ENCODE measurements at regions not wholly inside any gene's neighbourhood (a gene's known extent, or its start where the extent isn't known, plus 50 kb on each side); places are given as distances from the start of the nearest gene placed in this dataset.
A peak's percentile ranks its signal among the peaks of the same experiment; 100 is the strongest.
"Not testable (repeated sequence)": the region's sequence is repeated elsewhere in the genome, so short reads cannot be mapped to it uniquely, and the experiment has no call there.

DNA sequence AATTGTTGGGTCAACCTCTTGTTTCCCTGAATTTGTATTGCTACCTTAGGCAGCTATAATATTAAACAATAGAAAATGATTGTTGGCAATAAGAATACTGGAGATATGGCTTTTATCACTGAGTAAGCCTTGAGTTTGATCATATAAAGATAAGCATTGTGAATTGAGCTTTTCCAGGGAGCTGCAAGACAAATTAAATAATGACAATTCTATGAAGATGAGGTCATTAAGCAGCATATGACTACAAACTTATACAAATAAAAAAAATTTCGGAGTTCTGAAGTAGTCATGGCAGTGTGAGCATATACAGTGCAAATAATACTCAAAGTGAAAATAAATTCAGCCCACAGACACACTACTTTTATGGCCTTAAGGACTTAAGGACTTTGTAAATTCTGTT, 161.1 kb upstream of the ANO5 start:
- no peak for DNase-seq (ENCODE audit: low read depth in 4 of 4, low spot score in 2 of 4)

DNA sequence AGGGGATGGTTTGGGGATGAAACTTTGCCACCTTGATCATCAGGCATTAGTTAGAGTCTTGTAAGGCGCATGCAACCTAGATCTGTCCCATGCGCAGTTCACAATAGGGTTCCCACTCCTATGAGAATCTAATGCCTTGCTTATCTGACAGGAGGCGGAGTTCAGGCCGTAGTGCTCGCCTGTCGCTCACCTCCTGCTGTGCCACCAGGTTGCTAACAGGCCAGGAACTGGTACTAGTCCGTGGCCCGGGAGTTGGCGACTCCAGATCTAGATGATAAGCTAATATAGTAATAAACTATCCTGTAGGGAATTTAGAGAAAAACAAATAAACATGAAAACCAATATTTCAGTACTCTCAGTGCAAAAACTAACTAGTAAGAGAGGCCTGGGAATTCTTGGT, 155.4 kb upstream of the ANO5 start:
- DNase-seq (ENCODE audit: low read depth in 4 of 4, low spot score in 2 of 4), result no peak

DNA sequence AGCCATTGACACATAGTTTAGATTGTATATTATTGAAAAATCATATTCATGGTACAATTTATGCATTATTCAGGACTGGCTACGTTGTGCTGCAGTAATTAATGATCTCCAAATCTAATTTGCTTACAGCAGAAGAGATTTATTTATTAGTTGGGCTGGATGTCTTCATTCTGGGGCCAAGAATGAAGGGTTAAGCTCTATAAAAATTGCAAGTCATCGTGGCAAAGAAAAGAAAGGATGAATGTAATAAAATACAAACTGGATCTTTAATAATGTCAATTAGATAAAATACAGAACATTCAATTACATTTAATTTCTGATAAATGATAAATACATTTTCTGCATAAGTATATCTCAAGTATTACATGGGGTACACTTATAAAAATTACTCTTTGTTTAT, 151.8 kb upstream of the ANO5 start:
- DNase-seq (ENCODE audit: low read depth in 4 of 4, low spot score in 2 of 4), result no peak

DNA sequence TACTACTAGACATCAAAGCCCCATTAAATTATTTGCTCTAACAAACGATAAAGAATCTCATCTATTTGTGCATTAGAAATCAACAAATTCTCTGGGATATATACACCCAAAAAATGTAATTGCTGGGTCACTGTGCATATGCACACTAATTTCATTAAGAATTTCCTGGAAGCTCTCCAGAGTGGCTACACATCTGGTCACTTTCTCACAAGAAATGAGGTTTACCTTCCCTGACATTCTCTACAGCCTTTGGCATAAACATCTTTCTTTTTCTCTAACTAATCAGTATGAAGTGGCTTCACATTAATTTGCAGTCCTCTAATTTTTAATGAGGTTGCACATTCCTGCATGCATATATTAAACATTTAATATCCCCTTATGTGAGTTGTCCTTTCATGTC, 150.8 kb upstream of the ANO5 start:
- DNase-seq (ENCODE audit: low read depth in 4 of 4, low spot score in 2 of 4), result no peak

DNA sequence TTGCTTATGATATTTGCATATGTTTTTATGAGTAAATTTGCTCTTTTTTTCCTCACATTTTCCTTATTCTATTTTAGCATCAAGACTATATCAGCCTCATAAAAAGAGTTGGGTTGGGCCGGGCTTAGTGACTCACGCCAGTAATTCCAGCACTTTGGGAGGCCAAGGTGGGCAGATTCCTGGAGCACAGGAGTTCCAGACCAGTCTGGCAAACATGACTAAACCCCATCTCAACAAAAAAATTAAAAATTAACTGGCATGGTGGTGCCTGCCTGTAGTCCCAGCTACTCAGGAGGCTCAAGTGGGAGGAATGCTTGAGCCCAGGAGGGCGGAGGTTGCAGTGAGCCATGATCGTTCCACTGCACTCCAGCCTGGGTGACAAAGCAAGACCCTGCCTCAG, 148.8 kb upstream of the ANO5 start:
- no peak for DNase-seq (ENCODE audit: low read depth in 4 of 4, low spot score in 2 of 4)

DNA sequence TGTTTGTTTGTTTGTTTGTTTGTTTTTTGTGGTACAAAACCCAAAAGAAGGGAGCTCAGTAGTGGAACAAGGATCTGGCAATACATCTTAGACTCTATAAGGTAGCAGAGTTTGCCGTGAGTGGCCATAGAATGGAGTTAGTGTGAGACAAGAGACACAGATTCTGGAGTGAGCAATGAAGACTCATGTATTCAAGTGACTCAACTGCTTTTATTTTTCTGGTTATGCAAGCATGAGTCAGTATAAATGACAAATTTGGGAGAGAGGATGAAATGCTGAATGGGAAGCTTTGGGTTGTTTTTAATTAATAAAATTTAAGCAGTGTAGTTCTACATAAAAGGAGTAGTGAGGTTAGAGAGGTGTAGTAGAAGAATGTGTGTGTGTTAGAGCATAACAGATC, 143.6 kb upstream of the ANO5 start:
- DNase-seq (ENCODE audit: low read depth in 4 of 4, low spot score in 2 of 4), result no peak

DNA sequence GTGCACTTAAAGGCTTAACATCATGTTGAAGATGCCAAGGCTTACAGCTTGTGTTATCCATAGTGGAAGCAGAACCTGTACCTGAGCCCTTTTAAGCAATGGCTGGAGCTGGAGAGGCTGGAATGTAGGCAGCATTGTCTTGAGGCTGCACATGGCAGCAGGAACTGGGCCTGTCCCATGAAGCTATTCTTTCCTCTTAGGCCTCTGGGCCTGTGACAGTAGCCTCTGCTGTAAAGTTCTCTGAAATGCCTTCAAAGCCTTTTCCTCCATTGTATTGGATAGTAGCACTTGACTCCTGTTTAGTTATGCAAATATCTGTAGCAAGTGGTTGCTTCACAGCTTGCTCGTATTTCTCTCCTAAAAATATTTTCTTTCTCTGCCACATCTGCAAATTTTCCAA, 127.4 kb upstream of the ANO5 start:
- DNase-seq (ENCODE audit: low read depth in 4 of 4, low spot score in 2 of 4), result no peak

DNA sequence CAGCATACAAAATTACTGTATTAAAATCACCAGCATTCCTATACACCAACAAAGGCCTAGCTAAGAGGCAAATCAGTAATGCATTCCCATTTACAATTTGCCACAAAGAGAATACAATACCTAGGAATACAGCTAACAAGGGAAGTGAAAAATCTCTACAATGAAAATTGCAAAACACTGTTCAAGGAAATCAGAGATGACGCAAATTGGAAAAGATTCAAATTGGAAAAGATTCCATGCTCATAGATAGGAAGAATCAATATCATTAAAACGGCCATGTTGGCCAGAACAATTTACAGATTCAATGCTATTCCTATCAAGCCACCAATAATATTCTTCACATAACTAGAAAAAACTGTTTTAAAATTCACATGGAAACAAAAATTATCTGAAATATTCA, 123.0 kb upstream of the ANO5 start:
- DNase-seq (ENCODE audit: low read depth in 4 of 4, low spot score in 2 of 4), result no peak

DNA sequence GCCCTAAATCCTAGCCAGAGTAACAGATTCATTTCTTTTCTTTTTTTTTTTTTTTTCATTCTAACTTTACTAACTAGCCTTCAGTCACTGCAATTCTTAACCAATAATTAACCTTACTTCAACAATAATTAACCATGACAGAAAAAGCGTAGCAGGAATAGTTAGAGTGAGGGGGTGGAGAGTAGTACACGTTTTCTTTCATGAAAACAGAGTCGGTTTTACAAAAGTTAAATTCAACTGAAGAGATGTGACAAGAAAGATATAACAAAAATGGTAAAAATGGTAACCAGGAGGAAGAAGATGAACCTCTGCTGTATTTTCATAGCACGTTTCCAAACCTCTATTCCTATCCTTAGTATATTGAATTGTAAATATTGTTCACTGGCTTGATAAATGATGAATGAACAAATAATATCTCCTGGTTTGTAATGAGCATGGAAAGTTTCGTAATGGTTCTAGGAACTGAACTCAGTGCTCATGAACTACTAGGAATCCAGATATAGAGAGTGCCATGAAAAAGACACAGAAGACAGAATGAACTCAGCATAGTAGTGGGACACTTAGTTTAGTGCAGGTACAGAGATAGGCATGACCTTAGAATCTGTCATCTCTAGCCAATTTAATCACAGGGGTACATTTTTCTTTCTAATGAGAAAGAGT, 116.5 kb upstream of the ANO5 start:
- DNase-seq (ENCODE audit: low read depth in 4 of 4, low spot score in 2 of 4), result peak; percentile 3 to 23 (median 8)

DNA sequence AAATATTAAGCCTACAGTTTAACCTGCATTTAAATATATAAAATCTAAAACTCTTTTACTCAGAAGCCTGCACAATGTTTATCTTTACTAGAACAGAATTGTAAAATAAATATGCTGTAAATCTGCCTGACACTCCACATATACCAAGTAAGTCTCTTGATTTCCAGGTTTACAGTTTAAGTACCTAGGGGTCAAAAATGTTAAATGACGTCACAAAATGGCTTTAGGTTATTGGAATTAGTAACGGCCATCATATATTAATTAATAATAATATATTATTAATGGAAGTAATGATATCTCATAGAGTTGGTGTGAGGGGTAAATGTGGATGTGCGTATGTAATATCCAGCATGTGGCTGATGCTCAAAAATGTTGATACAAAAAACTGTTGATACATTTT, 114.8 kb upstream of the ANO5 start:
- no peak for DNase-seq (ENCODE audit: low read depth in 4 of 4, low spot score in 2 of 4)

DNA sequence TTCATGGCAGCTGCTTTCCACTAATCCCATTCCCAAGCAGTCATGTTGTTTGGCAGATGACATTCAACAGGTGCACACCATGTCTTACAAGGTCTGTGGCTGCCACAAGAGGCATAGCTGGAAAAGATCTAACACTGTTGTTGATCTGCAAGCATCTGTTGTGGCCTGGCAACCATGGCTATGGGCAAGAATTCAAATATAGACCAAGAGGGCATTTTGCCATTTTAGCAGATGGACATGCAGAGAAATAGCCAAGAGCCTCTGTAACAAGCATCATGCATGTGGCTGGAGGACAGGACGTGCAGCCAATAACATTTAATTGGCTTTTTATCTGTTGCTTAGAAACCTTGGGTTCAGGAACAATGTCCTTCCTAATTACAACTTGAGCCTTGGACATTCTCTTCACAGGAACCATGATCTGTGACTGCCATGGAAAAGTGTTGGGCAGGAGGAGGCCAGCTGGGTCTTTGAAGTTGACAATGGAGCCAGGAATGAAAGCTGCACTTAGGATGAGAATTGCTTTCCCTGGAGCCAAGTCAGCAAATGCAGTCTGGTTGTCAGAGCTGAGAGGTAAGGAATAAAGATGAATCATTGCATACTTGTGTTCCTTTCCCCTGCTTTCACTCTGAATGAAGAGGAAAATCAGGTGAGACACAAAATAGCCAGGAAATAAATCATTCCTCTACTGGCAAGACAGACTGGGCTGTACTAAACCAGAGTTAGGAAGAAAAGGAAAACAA, 113.6 kb upstream of the ANO5 start:
- no peak for DNase-seq (ENCODE audit: low read depth in 4 of 4, low spot score in 2 of 4)

DNA sequence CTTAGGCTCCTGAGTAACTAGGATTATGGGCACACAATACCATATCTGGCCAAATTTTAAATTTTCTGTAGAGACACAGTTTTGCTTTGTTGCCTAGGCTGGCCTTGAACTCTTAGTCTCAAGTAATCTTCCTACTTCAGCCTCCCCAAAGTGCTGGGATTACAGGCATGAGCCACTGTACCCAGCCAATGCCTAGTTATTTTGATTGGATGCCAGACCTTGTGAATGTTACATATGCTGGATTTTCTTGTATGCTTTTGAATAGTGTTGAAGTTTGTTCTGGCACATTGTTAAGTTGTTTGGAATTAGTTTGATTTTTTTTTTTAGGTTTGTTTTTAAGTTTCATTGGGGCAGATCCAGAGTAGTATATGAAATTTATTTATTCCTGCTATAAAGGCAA, 110.7 kb upstream of the ANO5 start:
- no peak for DNase-seq (ENCODE audit: low read depth in 4 of 4, low spot score in 2 of 4)

DNA sequence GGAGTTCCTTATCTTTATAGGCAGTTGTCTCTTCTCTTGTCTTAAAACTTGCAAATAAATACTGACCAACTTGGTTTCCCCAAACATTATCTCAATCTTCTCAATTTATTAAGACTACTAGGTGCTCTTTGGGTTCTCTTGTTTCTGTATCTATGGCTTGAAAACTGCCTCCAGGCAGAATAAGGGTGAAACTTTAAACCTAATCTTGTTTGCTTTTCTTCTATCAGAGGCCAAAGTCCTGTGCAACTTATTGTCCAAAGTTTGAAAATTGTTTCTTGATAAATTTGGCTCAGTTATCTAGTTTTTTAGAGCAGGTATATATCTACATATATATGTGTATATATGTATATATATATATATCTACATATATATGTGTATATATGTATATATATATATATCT, 110.1 kb upstream of the ANO5 start:
- DNase-seq (ENCODE audit: low read depth in 4 of 4, low spot score in 2 of 4), result no peak

DNA sequence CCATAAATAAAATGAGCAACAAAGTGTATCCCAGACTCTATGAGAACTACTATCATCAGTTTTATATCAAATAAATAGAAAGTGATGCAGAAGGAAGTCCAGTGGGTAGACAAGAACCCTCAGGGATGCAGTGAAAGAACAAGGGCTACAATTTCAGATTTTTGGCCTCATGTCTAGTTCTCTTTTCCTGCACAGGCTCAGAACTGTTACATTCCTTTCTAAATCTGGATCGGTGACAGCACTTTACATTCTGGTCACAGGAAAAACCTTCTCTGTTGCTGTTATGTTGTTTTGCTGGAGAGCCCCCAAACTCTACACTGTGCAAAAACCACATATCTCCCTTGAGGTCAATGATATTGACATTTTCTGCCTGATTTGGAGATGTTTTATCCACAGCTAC, 108.8 kb upstream of the ANO5 start:
- no peak for DNase-seq (ENCODE audit: low read depth in 4 of 4, low spot score in 2 of 4)

DNA sequence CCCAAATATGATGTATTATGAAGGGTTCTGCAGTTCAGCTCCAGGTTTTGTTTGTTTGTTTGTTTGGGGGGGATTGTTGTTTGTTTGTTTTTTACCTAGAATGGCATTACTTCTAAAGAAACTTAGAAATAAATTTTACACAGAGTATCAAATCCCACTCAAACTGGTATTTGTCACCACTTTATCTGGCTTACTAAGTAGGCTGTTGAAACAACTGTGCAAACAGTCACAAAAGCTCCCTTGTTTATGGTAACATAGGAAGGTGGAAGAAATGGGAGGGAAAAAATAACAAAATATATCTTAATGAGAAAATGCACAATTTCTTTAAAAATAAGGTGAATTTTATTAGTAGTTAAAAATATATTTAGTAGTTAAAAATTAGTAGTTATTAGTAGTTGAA, 108.3 kb upstream of the ANO5 start:
- no peak for DNase-seq (ENCODE audit: low read depth in 4 of 4, low spot score in 2 of 4)

DNA sequence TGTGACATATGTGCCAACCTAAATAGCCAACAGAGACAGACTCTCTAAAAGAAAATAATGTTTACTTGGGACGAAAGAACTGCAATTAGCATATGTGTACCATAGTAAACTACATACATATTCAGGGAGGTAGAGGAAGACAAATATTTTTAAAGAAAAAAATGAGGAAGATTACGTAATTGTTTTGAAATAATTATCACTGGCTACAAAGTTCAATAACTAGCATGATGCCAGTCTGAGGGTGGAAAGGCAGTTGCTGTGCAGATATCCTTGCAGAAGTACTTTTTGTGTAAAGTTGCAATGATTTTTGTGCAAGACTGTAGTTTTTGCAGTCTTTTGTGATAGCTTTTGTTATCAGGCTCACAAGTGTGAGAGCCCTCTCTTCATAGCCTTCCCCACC, 103.3 kb upstream of the ANO5 start:
- no peak for DNase-seq (ENCODE audit: low read depth in 4 of 4, low spot score in 2 of 4)

DNA sequence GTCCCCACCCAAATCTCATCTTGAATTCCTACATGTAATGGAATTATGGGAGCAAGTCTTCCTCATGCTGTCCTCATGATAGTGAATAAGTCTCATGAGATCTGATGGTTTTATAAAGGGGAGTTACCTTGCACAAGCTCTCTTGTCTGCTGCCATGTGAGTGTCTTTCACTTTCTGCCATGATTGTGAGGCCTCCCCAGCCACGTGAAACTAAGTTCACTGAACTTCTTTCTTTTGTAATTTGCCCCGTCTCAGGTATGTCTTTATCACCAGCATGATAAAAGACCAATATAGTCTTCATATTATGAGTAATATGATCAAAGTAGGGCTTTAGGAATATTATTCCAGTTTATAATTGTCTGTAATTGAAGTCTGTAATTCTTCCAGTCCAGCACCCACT, 86.3 kb upstream of the ANO5 start:
- no peak for DNase-seq (ENCODE audit: low read depth in 4 of 4, low spot score in 2 of 4)

DNA sequence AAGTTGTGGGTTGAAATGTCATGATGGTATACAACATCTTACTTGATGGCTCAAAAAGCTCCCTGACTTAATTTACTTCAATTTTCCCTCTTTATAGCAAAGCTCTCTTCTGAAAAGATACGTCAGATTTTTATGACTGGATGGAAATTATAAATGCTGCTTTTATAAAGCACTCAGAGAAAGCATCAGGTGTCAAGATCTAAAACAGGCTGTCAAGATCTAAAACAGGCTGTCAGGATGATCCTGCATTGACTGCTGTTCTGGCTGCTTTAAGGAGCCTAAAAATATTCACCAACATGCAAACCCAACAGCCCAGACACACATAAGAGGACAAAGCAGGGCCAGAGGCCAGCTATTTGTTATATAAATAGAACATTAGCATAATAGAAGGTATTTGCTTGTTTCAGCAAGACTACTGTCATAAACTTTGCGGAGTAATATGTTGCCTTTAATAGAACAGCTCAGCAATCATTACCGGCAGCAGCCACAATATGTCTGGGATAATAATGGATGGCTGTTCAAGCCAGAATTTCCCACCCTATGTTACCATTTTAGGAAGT, 77.3 kb upstream of the ANO5 start:
- no peak for DNase-seq (ENCODE audit: low read depth in 4 of 4, low spot score in 2 of 4)

DNA sequence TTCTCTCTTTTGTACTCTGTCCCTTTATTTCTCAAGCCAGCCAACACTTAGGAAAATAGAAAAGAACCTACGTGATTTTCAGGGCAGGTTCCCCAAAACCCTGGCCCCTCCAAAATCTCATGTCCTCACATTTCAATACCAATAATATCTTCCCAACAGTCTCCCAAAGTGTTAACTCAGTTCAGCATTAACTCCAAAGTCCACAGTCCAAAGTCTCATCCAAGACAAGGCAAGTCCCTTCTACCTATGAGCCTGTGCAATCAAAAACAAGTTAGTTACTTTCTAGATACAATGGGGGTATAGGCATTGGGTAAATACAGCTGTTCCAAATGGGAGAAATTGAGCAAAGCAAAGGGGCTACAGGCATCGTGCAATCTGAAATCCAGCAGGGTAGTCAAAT, 64.9 kb upstream of the ANO5 start:
- DNase-seq (ENCODE audit: low read depth in 4 of 4, low spot score in 2 of 4), result not testable (repeated sequence)

DNA sequence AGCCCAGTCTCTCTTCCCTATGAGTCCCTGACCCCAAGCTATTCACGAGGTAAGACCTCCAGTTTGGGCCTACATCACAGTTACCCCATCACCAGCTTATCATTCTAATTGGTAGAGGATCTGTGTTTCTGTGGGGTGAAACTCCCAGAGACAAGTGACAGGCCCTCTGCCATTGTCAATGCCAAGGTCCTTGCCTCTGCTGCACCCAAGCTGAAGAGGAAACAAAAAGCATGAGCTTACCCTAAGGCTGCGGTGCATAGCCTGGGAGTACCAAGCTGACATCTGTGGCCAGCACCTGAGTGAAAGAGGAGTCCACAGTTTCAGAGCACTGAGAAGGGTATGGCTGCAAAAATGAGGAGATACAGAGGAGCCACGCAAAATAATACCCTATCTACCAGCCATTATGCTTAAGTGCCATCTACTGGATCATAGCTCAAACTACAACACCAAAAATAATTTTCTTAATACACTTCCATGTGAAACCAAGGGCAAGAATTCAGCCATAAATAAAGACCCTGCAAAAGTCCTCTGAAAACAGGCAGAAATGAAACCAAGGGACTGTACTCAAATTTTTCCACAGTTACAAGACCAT, 62.3 kb upstream of the ANO5 start:
- DNase-seq (ENCODE audit: low read depth in 4 of 4, low spot score in 2 of 4), result no peak

DNA sequence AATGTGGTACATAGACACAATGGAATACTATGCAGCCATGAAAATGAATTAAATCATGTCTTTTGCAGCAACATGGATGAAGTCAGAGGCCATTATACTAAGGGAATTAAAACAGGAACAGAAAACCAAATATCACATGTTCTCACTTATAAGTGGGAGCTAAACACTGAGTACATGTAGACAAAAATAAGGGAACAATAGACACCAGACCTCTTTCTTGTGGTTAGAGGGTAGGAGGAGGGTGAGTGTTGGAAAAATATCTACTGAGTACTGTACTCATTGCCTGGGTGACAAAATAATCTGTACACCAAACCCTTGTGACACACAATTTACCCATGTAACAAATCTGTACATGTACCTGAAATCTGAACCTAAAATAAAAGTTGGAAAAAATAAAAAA, 59.1 kb upstream of the ANO5 start:
- no peak for DNase-seq (ENCODE audit: low read depth in 4 of 4, low spot score in 2 of 4)

DNA sequence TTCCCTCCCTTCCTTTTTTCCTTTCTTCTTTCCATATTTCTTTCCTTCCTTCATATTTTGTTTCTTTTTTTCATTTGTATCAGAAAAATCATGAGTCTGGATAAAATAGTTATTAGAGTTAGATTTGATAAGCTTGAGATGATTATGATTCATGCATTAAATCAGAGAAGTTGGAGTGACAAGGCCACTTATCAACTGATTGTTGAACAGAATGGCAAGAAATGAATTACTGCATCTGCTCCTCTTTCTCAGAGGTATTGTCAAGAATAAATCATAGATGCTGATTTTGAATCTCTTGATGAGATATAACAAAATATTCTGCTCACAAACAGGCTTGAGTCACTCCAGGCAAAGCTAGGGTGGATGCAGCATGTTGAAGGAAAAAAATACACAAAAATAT, 54.6 kb upstream of the ANO5 start:
- no peak for DNase-seq (ENCODE audit: low read depth in 4 of 4, low spot score in 2 of 4)
